ENCODE measurements at regions not wholly inside any gene's neighbourhood (a gene's known extent, or its start where the extent isn't known, plus 50 kb on each side); places are given as distances from the start of the nearest gene placed in this dataset.

DNA sequence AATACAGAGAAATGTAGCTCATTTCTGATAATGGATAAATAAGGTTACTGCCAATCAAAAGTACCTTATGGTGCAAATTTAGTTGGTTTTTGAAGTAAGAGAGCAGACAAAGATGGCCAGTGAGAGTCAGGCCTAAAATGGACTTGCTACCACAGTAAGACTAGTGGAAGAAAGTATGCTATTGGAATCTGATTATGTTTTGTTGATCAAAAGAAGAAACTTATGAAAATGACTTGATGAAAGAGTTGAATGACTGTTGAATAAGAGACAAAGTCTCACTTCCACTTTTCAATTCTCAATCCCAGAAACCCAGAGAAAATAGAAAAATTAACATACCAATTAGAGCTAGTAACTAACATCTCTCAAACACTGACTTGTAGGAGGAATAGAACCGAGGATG, 737.8 kb upstream of the INTU start:
- TF ChIP-seq, protein P1, sequence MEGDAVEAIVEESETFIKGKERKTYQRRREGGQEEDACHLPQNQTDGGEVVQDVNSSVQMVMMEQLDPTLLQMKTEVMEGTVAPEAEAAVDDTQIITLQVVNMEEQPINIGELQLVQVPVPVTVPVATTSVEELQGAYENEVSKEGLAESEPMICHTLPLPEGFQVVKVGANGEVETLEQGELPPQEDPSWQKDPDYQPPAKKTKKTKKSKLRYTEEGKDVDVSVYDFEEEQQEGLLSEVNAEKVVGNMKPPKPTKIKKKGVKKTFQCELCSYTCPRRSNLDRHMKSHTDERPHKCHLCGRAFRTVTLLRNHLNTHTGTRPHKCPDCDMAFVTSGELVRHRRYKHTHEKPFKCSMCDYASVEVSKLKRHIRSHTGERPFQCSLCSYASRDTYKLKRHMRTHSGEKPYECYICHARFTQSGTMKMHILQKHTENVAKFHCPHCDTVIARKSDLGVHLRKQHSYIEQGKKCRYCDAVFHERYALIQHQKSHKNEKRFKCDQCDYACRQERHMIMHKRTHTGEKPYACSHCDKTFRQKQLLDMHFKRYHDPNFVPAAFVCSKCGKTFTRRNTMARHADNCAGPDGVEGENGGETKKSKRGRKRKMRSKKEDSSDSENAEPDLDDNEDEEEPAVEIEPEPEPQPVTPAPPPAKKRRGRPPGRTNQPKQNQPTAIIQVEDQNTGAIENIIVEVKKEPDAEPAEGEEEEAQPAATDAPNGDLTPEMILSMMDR (IDR thresholded peaks at IDR 0.05), result no peak
- no peak for TF ChIP-seq POLR2A (IDR thresholded peaks at IDR 0.05)

All from Peyer's patch (tissue), 4 donors.